AG09319 (cell line): ENCODE measurements at regions not wholly inside any gene's neighbourhood (a gene's known extent, or its start where the extent isn't known, plus 50 kb on each side); places are given as distances from the start of the nearest gene placed in this dataset.

ENCODE experiments used
- DNase-seq: peaks from one replicate; pipeline ENCODE4 v3.0.0-alpha.2; 2010; ENCODE audit warnings: low read depth; ENCODE audit errors: extremely low read depth
- CTCF ChIP-seq: IDR thresholded peaks from 2 replicates; pipeline ENCODE4 v1.5.1; 2011; ENCODE audit warnings: low read depth, mild to moderate bottlenecking, inconsistent platforms, low read length, moderate library complexity

- TF ChIP-seq CTCF: no peak
- DNase-seq: no peak
These were observed 392.6 kb upstream of the INTU start for GRCh38 chr4:127239902-127240763.

- no peak for TF ChIP-seq CTCF
- DNase-seq: no peak
These were observed 392.0 kb upstream of the INTU start for GRCh38 chr4:127240764-127241105.

DNA sequence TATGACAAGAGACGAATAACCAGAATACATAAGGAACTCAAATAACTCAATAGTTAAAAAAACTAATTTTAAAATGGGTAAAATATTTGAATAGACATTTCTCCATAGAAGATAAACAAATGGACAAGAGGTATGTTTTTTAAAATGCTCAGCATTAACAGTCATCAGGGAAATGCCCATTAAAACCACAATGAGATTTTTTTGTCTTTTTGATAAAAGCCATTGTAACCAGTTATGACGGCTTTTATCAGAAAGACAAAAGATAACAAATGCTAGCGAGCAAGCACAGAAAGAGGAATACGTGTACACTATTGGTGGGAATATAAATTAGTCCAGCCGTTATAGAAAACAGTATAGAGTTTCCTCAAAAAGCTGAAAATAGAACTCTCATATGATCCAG is 388.2 kb upstream of the INTU start:
- no peak for DNase-seq
- TF ChIP-seq CTCF: no peak

DNA sequence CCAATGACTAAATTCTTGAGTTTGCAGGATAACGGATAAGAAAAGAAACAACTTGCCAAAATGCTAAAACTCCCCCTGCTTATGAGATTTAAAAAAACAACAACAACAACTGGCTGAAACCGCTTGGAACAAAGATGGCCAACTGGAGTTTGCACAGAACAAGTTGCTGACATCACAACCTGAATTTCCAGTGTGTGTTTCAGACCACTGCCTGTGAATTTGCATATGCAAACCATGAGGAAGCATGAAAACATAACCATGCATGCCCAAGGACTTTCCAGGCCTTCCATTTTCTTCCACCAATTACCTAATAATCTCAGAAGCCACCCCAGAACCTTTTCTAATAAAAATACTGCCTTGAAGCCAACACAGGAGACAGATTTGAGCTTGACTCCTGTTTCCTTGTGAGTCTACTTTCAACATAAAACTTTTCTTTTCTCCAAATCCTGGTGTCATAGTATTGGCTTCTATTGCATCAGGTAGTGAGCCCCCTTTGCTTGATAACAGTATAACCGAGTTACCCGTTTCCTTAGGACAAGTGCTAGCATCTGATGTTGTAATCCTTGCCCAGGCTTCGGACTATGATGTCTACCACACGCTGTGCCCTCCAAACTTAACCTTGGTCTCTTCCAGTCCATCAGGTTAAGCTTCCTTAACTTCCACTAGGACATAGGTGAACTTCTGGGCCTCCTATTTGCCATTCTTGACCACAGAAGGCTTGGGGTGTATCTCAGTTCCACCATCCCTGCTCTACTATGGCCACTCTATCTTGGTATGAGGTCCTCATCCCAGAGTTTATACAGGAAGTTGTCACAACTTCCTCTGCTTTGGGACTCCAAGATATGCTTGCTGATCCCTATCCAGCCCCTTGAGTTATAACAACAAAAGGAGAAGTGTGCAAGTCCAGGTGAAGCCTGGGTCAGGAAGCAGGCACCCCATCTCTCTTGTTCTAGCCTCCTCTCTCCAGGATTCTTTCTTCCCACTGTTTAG is 385.5 kb upstream of the INTU start:
- no peak for DNase-seq
- no peak for TF ChIP-seq CTCF

DNA sequence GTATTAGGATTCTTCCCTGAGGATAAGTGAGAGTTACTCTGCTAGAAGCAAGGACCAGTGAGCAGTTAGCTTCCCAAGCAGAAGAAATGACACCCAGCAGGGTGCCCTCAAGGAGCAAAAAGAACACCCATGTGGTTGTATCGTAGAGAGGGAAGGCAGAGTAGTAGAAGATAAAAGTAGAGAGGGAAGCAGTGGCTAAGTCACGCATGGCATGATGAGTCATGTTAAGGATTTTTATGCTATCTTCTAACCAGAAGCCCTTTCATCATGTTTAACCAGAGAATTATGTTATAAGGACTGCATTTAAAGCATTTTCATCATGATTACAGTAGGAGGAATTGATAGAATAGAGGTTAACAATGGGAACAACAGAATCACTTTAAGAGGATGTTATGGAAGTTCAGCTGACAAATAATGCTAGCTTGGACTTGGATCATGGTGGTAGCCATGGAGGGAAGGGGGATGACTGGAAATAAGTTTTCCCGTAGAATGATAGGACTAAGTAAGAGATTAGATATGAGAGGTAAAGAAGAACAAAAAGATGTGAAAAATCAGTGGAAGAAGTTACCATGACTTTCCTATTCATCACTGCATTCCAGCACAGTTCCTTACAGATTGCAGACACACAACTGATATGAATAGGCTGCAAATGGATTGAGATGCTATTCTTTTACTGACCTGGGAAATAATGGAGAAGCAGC is 383.5 kb upstream of the INTU start:
- no peak for TF ChIP-seq CTCF
- DNase-seq: no peak

- no peak for TF ChIP-seq CTCF
- DNase-seq: no peak
These were observed 383.0 kb upstream of the INTU start for GRCh38 chr4:127249767-127250108.
